GM21367 (cell line): ENCODE measurements at regions not wholly inside any gene's neighbourhood (a gene's known extent, or its start where the extent isn't known, plus 50 kb on each side); places are given as distances from the start of the nearest gene placed in this dataset.

Experiments used
- ATAC-seq: cut with Tn5 transposase; IDR thresholded peaks from one replicate; pipeline ENCODE4 v1.9.1; 2021; ENCODE audit not compliant: unreplicated experiment

DNA sequence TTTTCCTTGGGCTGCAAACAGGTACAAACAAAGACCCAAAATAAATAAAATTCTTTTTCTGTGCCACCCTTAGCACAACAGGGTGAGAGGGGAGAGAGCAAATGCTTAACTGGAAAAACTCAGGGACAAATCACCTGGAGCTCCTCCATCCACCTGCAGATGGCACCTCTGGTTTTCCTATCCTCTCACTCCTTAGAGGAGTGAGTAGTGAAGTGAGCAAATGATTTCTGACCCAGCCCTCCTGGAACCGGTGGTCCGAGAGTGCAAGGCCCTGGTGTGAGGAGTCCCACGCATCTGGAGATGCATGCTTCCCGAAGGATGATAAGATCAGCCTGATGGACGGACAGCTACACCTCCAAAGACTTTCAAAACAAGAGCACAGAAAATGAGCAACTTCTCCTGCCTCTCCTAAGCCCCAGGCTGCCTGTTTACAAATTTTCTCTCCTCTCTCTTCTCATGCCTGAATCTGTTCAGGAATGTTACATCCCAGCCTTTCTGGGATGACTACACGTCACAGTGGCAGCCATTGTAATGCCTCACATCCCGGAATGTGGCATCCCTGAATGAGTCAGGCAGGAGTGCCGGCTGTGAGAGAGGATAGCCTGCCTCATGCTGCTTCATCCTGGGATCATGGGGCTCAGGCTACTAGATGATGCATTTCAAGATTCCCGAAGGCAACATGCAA is 86.4 kb downstream of the ADRB2 start:
- ATAC-seq, result no peak

DNA sequence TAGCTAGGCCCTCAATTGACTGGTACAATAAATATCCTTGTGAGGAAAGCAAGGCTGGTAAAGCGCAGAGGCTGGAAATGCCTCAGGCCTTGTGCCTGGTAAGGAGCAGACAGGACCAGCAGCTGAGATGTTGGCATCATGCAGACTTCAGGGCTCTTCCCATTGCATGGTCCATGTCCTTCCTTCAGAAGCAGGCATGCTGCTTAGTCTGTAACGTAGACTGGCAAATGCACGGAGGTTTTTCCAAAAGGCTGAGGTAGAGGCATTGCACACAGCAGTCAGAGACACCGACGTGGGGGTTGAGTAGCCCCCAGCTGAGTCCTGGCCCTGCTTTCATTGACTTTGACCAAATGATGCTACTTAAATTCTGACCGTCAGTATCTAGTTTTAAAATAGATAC is 87.1 kb downstream of the ADRB2 start:
- ATAC-seq, result no peak

DNA sequence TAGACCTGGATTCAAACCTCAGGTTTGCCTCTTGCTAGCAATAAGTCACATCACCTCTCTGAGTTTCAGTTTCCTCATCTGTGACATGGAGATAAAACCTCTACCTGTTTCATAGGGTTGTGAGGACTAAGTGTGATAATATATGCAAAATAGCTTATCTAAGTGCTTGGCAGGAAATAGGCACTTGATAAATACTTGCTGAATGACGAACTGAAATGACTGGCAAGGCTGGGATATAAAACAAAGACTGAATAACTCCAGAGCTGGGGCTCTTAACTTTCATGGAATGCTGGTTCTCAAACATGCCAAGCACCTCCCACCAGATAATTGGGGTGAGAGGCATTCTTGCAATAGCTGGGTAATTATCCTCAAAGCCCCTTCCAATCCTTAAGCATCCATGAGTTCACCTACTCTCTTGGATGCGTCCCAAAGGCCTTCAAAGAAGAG is 87.6 kb downstream of the ADRB2 start:
- no peak for ATAC-seq

DNA sequence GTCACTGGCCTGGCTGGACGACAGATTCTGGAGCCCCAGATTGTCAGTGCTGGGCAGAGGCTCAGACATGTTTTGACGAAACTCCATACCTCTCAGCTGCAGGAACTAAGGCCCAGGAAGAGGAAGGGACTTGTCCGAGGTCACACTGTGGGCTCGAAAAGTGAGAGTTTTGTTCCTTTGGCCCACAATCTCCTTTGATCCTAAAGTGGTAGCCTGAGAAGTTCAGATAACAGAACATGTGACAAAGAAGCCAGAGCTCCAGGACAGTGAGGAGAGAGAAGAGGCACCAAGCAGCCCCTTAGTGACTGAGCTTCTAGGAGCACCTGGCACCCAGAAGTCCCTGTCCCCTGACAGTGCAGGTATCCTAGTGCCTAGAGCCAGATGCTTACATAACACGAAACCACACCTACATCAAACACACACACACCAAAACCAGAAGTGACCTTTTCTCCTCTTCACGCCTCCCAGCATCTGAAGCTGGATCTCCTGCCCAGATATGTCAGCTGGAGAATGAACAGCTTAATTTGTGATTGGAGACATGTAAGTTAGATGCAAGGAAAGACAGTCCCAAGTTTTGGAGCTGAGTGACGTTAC is 88.9 kb downstream of the ADRB2 start:
- ATAC-seq, result no peak

DNA sequence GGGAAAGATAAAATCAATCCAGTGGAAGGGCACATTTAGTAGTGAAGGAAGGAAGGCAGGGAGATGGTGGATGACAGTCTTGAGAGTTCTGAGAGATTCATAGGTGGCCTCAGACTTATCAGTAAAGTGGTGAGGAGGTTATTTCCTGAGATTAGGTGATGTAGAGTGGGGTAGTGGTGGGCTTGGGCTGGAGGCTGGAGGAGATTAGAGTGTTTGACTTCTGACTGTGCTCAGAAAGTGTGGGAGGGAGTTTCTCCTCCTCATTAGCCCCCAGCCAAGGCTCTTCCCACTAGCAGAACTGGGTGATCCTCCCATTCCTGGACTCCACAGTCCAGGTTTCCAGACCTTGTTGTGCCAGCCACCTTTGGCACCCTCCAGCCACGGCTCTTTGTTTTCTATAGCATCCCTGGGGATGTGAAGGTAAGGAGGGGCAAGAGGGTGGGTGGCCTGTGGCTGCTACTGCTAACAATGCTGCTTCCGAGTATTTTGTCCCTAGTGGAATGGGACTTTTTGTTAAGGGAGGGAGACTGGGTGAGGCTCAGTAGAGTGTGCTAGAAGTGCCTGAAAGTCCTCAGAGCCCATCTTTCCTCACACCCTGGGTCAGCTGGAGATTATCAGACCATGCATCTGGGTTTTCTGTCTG is 94.4 kb downstream of the ADRB2 start:
- no peak for ATAC-seq

DNA sequence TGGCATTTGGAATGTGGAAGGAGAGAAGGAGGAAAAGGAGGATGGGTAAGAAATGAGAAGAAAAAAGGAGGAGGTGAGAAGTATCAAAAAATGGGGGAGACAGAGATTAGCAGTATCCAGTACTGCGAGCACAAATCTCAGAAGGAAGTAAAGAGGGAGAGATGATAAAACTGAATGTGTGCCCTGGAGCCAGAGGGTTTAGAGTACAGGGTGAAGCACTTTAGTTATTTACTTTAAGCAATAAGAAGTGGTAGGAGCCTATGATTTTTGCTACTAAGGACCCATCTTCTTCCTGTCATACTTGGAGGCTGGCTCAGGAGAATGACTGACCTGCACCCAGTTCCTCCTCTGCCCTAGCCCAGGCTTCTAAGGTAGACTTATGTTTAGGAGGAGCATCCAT is 94.9 kb downstream of the ADRB2 start:
- ATAC-seq, result no peak

DNA sequence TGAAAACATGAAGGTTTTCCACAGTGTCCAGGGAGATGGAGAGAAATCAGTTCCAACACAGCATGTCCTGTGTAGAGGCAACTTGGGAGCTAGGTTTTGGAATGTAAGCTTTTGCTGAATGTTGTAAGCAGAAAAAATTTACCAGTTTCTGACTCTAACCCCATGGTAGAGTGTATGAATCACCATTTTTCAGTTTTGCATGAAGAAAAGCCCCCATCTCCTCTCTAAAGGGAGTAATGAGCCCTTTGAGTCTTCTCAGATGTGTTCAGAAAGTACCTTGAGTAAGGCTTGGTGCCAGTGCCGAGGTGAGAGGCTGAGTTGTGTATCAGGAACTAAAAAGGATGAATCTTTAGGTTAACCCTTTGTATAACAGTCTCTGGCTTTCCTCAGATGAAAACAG is 96.2 kb downstream of the ADRB2 start:
- ATAC-seq, result peak; percentile 81

DNA sequence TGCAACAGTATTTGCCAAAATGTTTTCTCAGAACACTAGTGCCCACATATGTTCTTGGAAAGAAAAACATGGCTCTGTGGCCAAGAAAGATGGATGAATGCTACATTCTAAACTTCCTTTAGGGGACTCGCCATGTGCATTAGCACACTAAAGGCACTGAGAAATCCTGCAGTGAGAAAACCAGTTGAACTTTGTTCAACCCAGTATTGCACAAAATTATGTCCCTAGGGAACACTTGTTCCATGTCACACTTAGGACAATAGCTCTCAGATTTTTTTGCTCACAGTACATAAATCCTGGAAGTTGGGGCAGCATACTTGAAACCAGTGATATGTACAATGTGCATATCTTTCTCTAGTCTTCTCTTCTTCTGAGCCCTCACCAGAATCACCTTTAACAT is 96.6 kb downstream of the ADRB2 start:
- no peak for ATAC-seq

DNA sequence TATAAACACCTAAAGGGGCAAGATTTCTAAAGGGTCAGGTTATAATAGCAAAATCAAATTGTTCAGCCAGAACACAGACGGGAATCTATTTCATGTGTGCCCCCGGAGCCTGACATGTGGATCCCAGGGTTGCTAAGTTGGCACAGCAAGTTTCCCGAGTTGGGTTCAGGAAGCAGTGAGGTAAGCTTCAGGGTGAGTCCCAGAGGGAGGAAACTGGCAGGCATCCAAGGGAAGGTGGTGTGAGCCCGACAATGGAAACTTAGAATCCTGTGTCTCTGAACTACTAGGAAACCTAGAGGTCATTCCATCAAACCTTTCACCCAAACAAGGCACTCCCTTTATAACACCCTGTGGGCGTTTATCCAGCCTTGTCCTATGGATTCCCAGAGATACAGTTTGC is 98.4 kb downstream of the ADRB2 start:
- no peak for ATAC-seq

DNA sequence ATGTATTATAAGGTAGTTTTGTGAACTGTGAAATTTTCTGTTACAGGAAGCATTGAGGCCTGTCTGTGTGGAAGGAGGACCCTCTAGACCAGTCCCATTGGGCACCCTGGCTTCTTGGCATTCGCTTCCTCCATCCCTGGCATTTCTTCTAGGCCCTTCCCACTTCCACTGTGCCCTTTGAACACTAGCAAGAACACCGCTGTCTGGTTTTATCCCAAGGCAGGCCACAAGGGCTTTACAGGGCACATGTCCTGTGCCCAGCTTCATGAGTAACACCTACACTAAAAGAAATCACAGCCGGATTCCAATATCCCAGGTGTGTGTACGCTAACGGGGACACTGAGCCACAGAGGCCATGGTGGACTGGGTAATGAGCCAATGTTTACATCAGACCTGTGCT is 99.8 kb downstream of the ADRB2 start:
- no peak for ATAC-seq

DNA sequence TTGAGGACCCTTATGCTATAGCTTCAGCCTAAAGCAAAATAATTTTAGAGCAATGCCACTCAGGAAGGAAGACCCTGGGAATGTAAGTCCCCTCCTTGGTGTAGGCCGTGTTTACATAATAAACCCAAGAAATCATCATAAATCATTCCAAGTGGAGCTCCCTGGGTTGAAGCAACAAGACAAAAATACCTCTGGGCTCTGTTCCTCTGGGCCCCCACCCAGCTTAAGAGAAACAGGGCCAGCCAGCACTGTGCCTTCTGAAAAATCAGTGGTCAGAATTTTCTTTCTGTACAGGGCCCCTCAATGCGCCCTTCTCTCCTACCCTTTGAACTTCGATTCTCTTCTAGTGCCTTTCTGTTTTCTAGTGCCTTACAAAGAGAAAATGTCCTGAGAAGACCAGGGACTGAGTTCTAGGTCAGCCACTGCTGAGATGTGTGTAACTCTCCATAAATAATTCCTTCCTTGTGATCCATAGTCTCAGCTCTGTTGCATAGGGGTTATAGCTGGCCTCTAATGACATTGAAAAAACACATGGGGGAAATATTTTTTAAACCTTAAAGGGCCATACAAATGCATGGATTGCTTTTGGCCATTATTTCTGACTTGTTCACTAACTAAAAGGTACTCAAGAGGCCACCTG is 101.0 kb downstream of the ADRB2 start:
- ATAC-seq, result no peak

DNA sequence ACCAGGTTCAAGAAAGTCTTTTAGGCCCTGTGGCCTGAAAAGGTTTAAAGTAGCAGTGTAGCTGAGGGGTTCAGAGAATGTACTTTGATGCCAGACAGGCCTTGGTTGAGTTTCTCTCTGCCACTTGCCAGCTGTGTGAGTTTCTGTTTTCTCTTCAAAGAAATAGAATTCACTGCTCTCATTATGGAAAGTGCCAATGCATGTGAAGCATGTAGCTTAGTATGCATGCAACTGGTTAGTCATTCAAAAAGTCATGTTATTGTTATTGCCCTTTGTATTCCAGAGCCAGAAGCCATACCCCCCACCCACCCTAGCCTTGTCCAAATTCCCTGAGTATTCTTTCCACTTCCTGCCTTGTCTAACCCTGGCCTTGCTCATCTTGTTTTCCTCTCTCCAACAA is 101.7 kb downstream of the ADRB2 start:
- ATAC-seq, result no peak

DNA sequence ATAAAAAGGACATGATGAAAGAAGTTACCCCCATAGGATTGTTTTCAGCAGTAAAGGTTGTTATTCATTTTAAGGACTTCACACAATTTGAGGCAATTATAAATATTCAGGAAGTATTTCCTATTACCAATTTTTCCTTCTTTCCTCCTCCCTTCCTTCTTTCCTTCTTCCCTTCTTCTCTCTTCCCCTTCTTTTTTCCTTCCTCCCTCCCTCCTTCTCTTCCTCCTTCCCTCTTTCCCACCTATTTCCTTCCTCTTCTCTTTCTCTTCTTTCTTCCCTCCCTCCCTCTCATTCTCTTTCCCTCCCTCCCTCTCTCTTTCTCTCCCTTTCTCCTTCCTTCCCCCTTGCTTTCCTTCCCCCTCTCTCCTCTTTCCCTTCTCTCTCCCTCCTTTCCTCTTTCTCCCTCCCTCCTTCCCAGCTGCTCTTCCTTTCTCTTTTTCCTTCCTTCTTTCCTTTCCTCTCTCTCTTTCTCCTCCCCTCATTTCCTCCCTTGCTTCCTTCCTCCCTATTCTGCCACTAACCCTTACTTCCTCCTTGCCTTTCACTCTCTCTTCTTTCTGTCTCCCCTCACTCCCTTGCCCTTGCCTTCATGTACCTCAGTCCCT is 105.1 kb downstream of the ADRB2 start:
- ATAC-seq, result no peak

DNA sequence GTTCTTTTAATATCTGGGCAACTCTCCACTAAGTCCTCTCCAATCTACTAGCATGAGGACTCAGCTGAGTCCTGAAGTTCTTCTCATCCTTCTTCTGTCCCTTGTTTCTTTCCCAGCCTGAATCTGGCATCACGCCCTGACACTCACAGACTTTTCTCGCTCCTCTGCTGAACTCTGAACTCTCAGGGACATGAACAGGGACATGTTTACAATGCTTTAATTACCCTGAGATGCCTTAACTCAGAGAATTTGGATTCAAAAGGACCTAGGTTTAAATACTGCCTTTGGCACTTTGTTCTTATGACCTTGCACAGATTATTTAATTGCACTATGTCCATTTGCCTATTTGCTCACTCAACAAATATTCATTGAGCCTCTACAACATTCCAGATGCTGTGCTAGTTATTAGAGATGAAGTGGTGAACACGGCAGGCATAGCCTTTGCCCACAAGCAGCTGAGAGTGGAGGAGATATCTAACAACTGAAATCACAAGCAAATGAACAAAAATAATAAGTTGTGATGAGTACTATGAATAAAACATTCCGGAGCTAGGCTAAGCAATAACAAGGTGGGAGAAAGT is 106.0 kb downstream of the ADRB2 start:
- no peak for ATAC-seq

DNA sequence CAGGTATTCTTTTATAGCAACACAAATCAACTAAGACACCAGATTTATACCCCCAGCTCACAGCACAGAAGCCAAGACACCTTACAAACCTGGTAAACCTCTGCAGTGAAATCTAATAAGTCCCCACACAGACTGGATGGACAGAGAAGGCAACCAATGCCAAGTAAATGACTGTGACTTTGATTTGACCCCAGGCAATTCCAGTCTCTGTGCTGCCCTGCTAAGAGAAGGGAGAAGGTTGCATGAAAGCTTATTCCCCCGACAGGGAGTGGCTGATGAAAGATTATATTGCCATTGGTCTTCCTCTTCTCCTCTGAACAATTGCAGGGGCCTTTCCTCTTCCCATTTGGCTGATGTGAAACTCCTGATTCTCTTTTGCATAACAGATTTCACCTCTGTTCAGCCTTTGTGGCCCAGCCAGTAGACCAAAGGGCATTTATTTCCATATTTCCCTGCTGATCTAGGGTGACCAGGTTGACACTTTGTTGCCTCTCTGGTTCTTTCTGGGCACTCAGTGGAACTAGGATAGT is 107.6 kb downstream of the ADRB2 start:
- no peak for ATAC-seq

DNA sequence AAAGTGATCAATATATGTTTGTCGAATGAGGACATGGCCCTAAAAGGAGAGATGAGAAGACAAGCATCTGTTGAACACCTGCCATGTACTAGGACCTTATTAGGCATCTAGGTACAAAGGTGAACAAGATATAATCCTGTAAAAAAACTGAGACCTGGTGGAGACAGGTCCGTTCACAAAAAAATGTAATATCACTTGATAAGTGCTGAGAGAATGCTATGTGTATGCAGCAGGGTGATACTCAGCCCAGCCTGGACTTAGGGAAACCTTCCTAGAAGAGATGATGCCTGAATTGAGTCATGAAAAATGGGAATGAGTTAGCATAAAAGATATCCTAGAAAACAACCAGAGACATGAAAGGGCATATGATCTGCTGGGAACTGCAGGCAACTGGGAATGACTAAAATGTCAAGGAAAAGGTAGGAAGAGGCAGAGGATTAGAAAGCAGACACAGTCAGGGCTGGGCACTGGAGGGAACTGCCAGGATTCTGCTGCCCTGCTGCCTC is 108.5 kb downstream of the ADRB2 start:
- no peak for ATAC-seq

DNA sequence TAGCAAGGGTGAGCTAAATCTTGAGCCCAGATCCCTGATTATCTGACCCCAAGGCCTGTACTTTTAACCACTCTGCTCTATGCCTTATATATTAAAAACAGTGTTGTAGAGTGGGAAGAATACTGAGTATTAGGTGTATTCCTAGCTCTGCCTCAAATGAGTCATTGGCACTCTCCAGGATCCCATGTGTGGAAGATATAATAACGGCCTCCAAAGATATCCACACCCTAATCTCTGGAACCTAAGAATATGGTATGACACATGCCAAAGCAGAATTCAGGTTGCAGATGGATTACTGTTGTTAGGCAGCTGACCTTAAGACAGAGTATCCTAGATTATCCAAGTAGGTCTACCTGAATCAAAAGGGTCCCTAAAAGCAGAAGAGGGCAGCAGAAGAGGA is 110.8 kb downstream of the ADRB2 start:
- no peak for ATAC-seq

DNA sequence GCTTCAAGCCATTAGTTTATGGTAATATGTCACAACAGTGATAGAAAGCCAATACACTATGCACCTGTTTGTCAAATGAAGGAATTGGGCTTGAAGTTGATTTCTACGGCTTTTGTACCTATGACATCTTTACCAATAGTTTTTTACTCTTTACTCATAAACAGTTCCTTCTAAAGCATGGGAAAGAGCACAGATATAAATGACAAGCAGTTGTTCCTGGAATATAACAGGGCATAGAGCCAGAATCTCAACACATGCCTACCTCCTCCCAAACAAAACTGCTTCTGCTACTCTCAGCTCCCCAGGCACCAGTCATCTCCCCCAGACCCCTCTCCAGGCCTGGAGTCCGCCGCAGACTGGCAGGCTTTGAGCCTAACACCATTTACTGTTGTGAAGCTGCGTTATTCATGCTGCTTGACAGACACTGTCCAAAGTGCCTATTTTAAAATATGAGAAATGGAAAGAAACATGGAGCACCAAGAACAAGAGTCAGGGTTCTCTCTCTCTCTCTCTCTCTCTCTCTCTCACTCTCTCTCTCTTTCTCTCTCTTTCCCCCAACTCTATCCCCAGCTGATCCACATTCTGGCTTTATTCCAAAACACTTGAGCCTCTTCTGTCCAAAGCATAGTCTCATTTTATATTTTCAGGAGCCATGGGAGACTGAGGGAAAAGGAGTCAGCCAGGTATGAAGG is 111.6 kb downstream of the ADRB2 start:
- ATAC-seq, result no peak

DNA sequence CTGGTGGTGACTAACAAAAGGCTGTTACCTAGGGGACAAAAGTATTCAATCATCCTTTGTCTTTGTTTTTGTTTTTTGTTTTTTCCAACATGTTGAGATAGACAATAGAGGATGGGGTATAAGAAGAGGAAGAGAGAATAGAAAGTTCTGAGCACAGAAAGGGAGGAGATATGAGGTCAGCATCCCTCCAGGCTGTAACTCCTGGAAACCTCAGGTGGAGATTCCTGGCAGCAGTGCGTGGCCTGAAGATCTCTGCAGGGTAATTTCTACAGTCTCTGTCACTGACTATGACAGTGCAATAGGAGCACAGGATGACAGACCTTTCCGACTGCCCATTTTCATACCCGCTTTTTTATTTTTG is 112.1 kb downstream of the ADRB2 start:
- no peak for ATAC-seq

DNA sequence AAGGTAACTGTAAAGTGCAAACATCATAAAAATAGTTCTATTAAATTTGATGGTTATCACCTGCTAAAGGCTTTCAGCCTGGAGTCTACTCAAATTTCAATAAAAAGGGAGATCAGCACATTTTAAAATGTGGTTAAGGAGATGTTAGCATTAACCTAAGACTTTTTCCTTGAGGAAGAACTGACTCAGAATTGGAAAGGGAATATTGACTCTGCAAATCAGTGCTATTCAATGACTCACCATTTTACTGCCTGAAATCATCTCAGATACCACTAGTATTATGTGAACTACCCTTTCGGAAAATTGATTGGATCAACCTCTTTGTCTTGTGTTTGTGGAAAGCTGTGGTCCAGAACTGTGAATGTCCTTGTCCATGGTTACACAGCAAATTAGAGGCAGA is 113.3 kb downstream of the ADRB2 start:
- no peak for ATAC-seq
